Loucy (cell line): ENCODE measurements at regions not wholly inside any gene's neighbourhood (a gene's known extent, or its start where the extent isn't known, plus 50 kb on each side); places are given as distances from the start of the nearest gene placed in this dataset.

Experiments used
- H2AFZ ChIP-seq: fragments of 200-600 bp; sonication (generic); 2 replicates; pipeline ENCODE4 v1.6.0; 2016; ENCODE audit warnings: antibody characterized with exemption, mild to moderate bottlenecking, low read length, moderate library complexity
- H3F3A ChIP-seq: fragments of 200-600 bp; 2 replicates; pipeline ENCODE4 v1.6.0; 2016; ENCODE audit warnings: antibody characterized with exemption, low read depth, mild to moderate bottlenecking
- H3K27me3 ChIP-seq: fragments of 200-600 bp; sonication (generic); 2 replicates; pipeline ENCODE4 v1.6.1; 2014; ENCODE audit warnings: low read length, mild to moderate bottlenecking; ENCODE audit not compliant: insufficient read depth, poor library complexity, severe bottlenecking
- H3K36me3 ChIP-seq: fragments of 200-600 bp; sonication (generic); 2 replicates; pipeline ENCODE4 v1.6.1; 2016; ENCODE audit warnings: low read length; ENCODE audit not compliant: insufficient read depth
- H3K4me1 ChIP-seq: fragments of 200-600 bp; sonication (generic); 2 replicates; pipeline ENCODE4 v1.5.1; 2014; ENCODE audit warnings: low read length, mild to moderate bottlenecking; ENCODE audit not compliant: insufficient read depth, poor library complexity, severe bottlenecking
- H3K4me2 ChIP-seq: fragments of 200-600 bp; sonication (generic); 2 replicates; pipeline ENCODE4 v1.6.0; 2014; ENCODE audit warnings: antibody characterized with exemption, low read length, low read depth, mild to moderate bottlenecking; ENCODE audit not compliant: poor library complexity, severe bottlenecking
- H3K4me3 ChIP-seq: fragments of 200-600 bp; sonication (generic); 2 replicates; pipeline ENCODE4 v1.5.1; 2014; ENCODE audit warnings: low read length, mild to moderate bottlenecking, mixed read lengths; ENCODE audit not compliant: poor library complexity, severe bottlenecking
- H3K79me2 ChIP-seq: fragments of 200-600 bp; sonication (generic); 2 replicates; pipeline ENCODE4 v1.6.1; 2014; ENCODE audit warnings: low read length; ENCODE audit not compliant: insufficient read depth
- H3K9ac ChIP-seq: fragments of 200-600 bp; sonication (generic); 2 replicates; pipeline ENCODE4 v1.6.0; 2014; ENCODE audit warnings: mild to moderate bottlenecking, low read depth, low read length, moderate library complexity; ENCODE audit not compliant: poor library complexity, severe bottlenecking
- H3K9me2 ChIP-seq: fragments of 200-600 bp; sonication (generic); replicated peaks from 2 replicates; pipeline ENCODE4 v1.6.1; 2016; ENCODE audit warnings: low read depth, low read length, mixed read lengths
- H3K9me3 ChIP-seq: fragments of 200-600 bp; sonication (generic); 2 replicates; pipeline ENCODE4 v1.6.1; 2014; ENCODE audit warnings: mild to moderate bottlenecking, antibody characterized with exemption, low read length, low read depth; ENCODE audit not compliant: insufficient read depth
- H4K20me1 ChIP-seq: fragments of 200-600 bp; sonication (generic); 2 replicates; pipeline ENCODE4 v1.6.0; 2014; ENCODE audit warnings: antibody characterized with exemption, low read length, mild to moderate bottlenecking; ENCODE audit not compliant: insufficient read depth, poor library complexity, severe bottlenecking
- CTCF ChIP-seq: fragments of 200-600 bp; sonication (generic); conservative IDR thresholded peaks from 2 replicates; pipeline ENCODE4 v1.5.1; 2014; ENCODE audit warnings: mild to moderate bottlenecking, antibody characterized with exemption, low read length
- EZH2phosphoT487 ChIP-seq: fragments of 200-600 bp; IDR thresholded peaks from 2 replicates; pipeline ENCODE4 v1.6.1; 2018; ENCODE audit warnings: antibody characterized with exemption, mild to moderate bottlenecking, moderate library complexity, borderline replicate concordance

- H3K9ac ChIP-seq: no peak overlapping the region
- H3K36me3 ChIP-seq: no peaks in the 10 kb centered on the region
- no peak overlapping the region for H3K4me2 ChIP-seq
- no peak overlapping the region for H2AFZ ChIP-seq
- no peaks in the 10 kb centered on the region for H3K9me3 ChIP-seq
- no peaks in the 10 kb centered on the region for H3K27me3 ChIP-seq
- no peaks in the 10 kb centered on the region for H3F3A ChIP-seq
- H3K4me1 ChIP-seq: no peaks in the 10 kb centered on the region
- TF ChIP-seq CTCF: no peak
- TF ChIP-seq EZH2phosphoT487: no peak
- no peaks in the 10 kb centered on the region for H4K20me1 ChIP-seq
- no peaks in the 10 kb centered on the region for H3K79me2 ChIP-seq
- H3K4me3 ChIP-seq: no peak overlapping the region
- H3K9me2 ChIP-seq: no peaks in the 10 kb centered on the region
These were observed 111.7 kb upstream of the TAPT1 start for GRCh38 chr4:16337936-16338335.

- Histone ChIP-seq H3K4me3 (no peak overlapping the region), H3K9me3 (no peaks in the 10 kb centered on the region), H3K4me1 (no peaks in the 10 kb centered on the region), H3K9me2 (no peaks in the 10 kb centered on the region), H3K27me3 (no peaks in the 10 kb centered on the region), H3F3A (no peaks in the 10 kb centered on the region), H3K4me2 (no peak overlapping the region), H3K9ac (no peak overlapping the region), H4K20me1 (no peaks in the 10 kb centered on the region), H3K79me2 (no peaks in the 10 kb centered on the region), H3K36me3 (no peaks in the 10 kb centered on the region), H2AFZ (no peak overlapping the region)
- TF ChIP-seq CTCF (no peak), EZH2phosphoT487 (no peak)
These were observed 108.3 kb upstream of the TAPT1 start for GRCh38 chr4:16334601-16335000.

- Histone ChIP-seq H3K9ac (no peak overlapping the region), H3K4me1 (no peaks in the 10 kb centered on the region), H2AFZ (no peak overlapping the region), H3K27me3 (no peaks in the 10 kb centered on the region), H3K4me3 (no peak overlapping the region), H4K20me1 (no peaks in the 10 kb centered on the region), H3K79me2 (no peaks in the 10 kb centered on the region), H3K4me2 (no peak overlapping the region), H3K9me2 (no peaks in the 10 kb centered on the region), H3K9me3 (no peaks in the 10 kb centered on the region), H3K36me3 (no peaks in the 10 kb centered on the region), H3F3A (no peaks in the 10 kb centered on the region)
- no peak for TF ChIP-seq EZH2phosphoT487
- no peak for TF ChIP-seq CTCF
These were observed 103.5 kb upstream of the TAPT1 start for GRCh38 chr4:16329797-16330134.
